Chondrocyte (in vitro differentiated cells): ENCODE measurements at regions not wholly inside any gene's neighbourhood (a gene's known extent, or its start where the extent isn't known, plus 50 kb on each side); places are given as distances from the start of the nearest gene placed in this dataset.

ENCODE experiments used
- DNase-seq: peaks from one replicate; pipeline ENCODE4 v3.0.0; 2021; ENCODE audit warnings: mixed read lengths, low spot score
- H3K27ac Mint-ChIP-seq: one replicate; pipeline ENCODE4 v1.8.0; 2021; ENCODE audit warnings: mild to moderate bottlenecking, moderate library complexity, mixed read lengths; ENCODE audit not compliant: unreplicated experiment
- H3K27me3 Mint-ChIP-seq: 2 replicates; pipeline ENCODE4 v1.8.0; 2021; ENCODE audit warnings: low read depth, mixed read lengths
- H3K36me3 Mint-ChIP-seq: 2 replicates; pipeline ENCODE4 v1.8.0; 2021; ENCODE audit warnings: low read depth, mixed read lengths
- H3K4me1 Mint-ChIP-seq: 2 replicates; pipeline ENCODE4 v1.8.0; 2021; ENCODE audit warnings: low read depth, mild to moderate bottlenecking, mixed read lengths
- H3K4me3 Mint-ChIP-seq: one replicate; pipeline ENCODE4 v1.8.0; 2021; ENCODE audit warnings: mild to moderate bottlenecking, moderate library complexity, mixed read lengths; ENCODE audit not compliant: unreplicated experiment
- H3K9me3 Mint-ChIP-seq: 2 replicates; pipeline ENCODE4 v1.8.0; 2021; ENCODE audit warnings: low read depth, mixed read lengths
- CTCF ChIP-seq: fragments of 200-600 bp; sonication (generic); IDR thresholded peaks from 2 replicates; pipeline ENCODE4 v1.5.0; 2021; ENCODE audit warnings: antibody characterized with exemption, mild to moderate bottlenecking, moderate library complexity

DNA sequence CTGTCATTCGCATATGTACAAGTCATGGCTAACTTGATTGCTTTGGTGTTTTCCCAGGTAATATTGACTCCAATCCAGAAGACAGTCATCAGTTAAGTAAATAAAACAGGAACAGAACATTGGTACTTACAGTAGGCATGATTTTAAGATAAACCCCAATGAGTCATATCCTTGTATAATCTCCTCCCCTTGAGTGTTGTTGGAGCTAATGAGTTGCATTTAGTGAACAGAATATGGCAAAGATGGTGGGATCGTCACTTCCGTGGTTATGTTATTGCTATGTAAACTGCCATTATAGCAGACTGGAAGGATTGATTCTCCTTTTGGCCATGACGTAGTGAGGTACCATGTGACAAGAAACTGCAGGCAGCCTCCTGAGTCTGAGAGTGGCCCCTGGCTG lies 102.2 kb downstream of the TMX1 start:
- Mint-ChIP-seq H3K27me3 (no peaks in the 10 kb centered on the region), H3K4me1 (no peaks in the 10 kb centered on the region), H3K4me3 (no peak overlapping the region), H3K9me3 (peaks cover 5% of the 10 kb centered on the region), H3K27ac (no peak overlapping the region), H3K36me3 (no peaks in the 10 kb centered on the region)
- no peak for TF ChIP-seq CTCF
- DNase-seq: no peak

DNA sequence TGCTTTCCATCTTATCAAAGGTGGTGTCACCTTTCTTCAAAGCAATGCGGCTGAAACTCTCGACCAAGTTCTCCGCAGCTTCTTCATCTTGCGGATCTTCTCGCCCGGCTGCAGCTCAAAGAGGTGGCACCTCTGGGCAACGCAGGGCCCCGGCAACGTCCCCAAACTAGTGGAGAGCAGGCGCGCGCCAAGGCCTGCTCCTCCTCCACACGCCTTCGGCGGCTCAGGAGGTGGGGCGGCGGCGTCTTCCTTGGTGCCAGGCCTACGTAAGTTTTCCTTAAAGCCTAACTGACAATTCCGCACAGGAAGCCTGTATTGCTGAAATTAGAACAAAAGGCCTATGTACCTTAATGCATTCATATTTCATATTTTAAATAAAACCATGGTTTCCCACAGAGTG lies 112.0 kb downstream of the TMX1 start:
- H3K36me3 Mint-ChIP-seq: no peaks in the 10 kb centered on the region
- no peaks in the 10 kb centered on the region for H3K27me3 Mint-ChIP-seq
- no peak overlapping the region for H3K27ac Mint-ChIP-seq
- H3K4me3 Mint-ChIP-seq: no peak overlapping the region
- no peak for TF ChIP-seq CTCF
- no peak for DNase-seq
- peaks cover 5% of the 10 kb centered on the region for H3K9me3 Mint-ChIP-seq
- peaks cover 18% of the 10 kb centered on the region for H3K4me1 Mint-ChIP-seq

GRCh38 chr14:51353901-51354300 lies 113.9 kb downstream of the TMX1 start:
- Mint-ChIP-seq H3K4me3 (no peak overlapping the region), H3K36me3 (no peaks in the 10 kb centered on the region), H3K9me3 (no peaks in the 10 kb centered on the region), H3K27ac (no peak overlapping the region), H3K4me1 (peaks cover 28% of the 10 kb centered on the region), H3K27me3 (no peaks in the 10 kb centered on the region)
- DNase-seq: no peak
- no peak for TF ChIP-seq CTCF

- no peak for DNase-seq
- Mint-ChIP-seq H3K4me3 (no peak overlapping the region), H3K9me3 (no peaks in the 10 kb centered on the region), H3K27me3 (no peaks in the 10 kb centered on the region), H3K4me1 (peaks cover 28% of the 10 kb centered on the region), H3K36me3 (no peaks in the 10 kb centered on the region), H3K27ac (no peak overlapping the region)
- no peak for TF ChIP-seq CTCF
Measured at GRCh38 chr14:51354846-51355245, 114.8 kb downstream of the TMX1 start.

GRCh38 chr14:51356381-51356780 lies 116.3 kb downstream of the TMX1 start:
- Mint-ChIP-seq H3K27me3 (no peaks in the 10 kb centered on the region), H3K9me3 (no peaks in the 10 kb centered on the region), H3K4me1 (peaks cover 28% of the 10 kb centered on the region), H3K36me3 (no peaks in the 10 kb centered on the region), H3K27ac (no peak overlapping the region), H3K4me3 (no peak overlapping the region)
- no peak for TF ChIP-seq CTCF
- no peak for DNase-seq
